ENCODE measurements at regions not wholly inside any gene's neighbourhood (a gene's known extent, or its start where the extent isn't known, plus 50 kb on each side); places are given as distances from the start of the nearest gene placed in this dataset.

DNA sequence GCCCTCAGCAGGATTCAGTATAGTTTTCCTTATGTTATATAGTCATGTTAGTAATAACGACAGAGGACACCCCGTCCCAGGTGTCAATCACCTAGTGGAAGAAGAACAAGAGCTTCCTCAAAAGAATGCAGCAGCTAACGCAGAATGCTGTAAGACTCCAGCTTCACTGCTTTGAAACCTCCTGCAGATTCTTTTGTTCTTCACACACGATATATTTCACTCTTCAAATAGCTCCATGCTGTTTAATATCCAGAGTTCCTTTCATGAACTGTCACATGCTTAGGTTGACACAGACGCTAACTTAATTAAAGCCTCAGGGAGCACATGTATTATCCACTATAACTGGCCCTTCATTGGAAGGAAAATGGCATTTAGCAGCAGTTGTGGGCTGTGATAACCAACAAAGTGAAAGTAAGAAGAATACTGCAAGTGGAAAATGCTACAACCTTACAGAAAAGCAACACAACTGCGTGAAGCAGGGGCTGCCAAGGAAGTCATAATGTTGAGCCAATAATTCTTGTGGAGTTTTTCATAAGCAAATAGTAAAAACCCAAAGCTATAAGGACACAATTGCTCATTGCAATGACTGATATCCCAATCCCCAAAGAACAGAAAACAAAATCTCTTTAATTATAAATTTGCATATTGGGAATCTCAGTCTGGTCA is 387.5 kb downstream of the PLK2 start:
- TF ChIP-seq CTCF (IDR thresholded peaks at IDR 0.05): no peak
- TF ChIP-seq EZH2 (IDR thresholded peaks at IDR 0.05; ENCODE audit: borderline replicate concordance, insufficient read depth, low read depth, low read length, poor library complexity, severe bottlenecking): no peak
